HG03039 (cell line): ENCODE measurements at regions not wholly inside any gene's neighbourhood (a gene's known extent, or its start where the extent isn't known, plus 50 kb on each side); places are given as distances from the start of the nearest gene placed in this dataset.
"Not testable (repeated sequence)": the region's sequence is repeated elsewhere in the genome, so short reads cannot be mapped to it uniquely, and the experiment has no call there.

Experiments used
- ATAC-seq: cut with Tn5 transposase; IDR thresholded peaks from one replicate; pipeline ENCODE4 v1.9.1; 2021; ENCODE audit warnings: mild to moderate bottlenecking, moderate library complexity; ENCODE audit not compliant: unreplicated experiment

- not testable (repeated sequence) for ATAC-seq
Measured at GRCh38 chr17:45585794-45586650, 95.5 kb upstream of the PLEKHM1 start.

GRCh38 chr17:45586651-45586934 is 96.1 kb upstream of the PLEKHM1 start:
- not testable (repeated sequence) for ATAC-seq

GRCh38 chr17:45592433-45592923 is 102.0 kb upstream of the PLEKHM1 start:
- not testable (repeated sequence) for ATAC-seq

- ATAC-seq: not testable (repeated sequence)
Measured at GRCh38 chr17:45596347-45596746, 105.8 kb upstream of the PLEKHM1 start.

GRCh38 chr17:45600052-45601012 is 109.8 kb upstream of the PLEKHM1 start:
- ATAC-seq: not testable (repeated sequence)

- ATAC-seq: not testable (repeated sequence)
Measured at GRCh38 chr17:45601013-45601412, 110.5 kb upstream of the PLEKHM1 start.

- not testable (repeated sequence) for ATAC-seq
Measured at GRCh38 chr17:45601605-45602539, 111.4 kb upstream of the PLEKHM1 start.

- ATAC-seq: not testable (repeated sequence)
Measured at GRCh38 chr17:45605751-45606150, 115.2 kb upstream of the PLEKHM1 start.

GRCh38 chr17:45619984-45620405 is 129.5 kb upstream of the PLEKHM1 start:
- peak; percentile 97 for ATAC-seq

GRCh38 chr17:45620468-45620867 is 129.9 kb upstream of the PLEKHM1 start:
- peak; percentile 32 for ATAC-seq

GRCh38 chr17:45621087-45621486 is 130.6 kb upstream of the PLEKHM1 start:
- ATAC-seq: not testable (repeated sequence)

GRCh38 chr17:45622295-45622694 is 131.8 kb upstream of the PLEKHM1 start:
- not testable (repeated sequence) for ATAC-seq

- no peak for ATAC-seq
Measured at GRCh38 chr17:45628019-45628418, 137.5 kb upstream of the PLEKHM1 start.

GRCh38 chr17:45631941-45632340 is 141.4 kb upstream of the PLEKHM1 start:
- ATAC-seq: no peak

GRCh38 chr17:45639297-45639849 is 144.7 kb upstream of the CRHR1 start:
- no peak for ATAC-seq

GRCh38 chr17:45640141-45640850 is 143.8 kb upstream of the CRHR1 start:
- ATAC-seq: no peak

- no peak for ATAC-seq
Measured at GRCh38 chr17:45641541-45641940, 142.6 kb upstream of the CRHR1 start.

- ATAC-seq: no peak
Measured at GRCh38 chr17:45643591-45643990, 140.5 kb upstream of the CRHR1 start.

- ATAC-seq: not testable (repeated sequence)
Measured at GRCh38 chr17:45644637-45645036, 139.5 kb upstream of the CRHR1 start.
